Natural killer cell treated with Interleukin-12 subunit alpha and Interleukin-12 subunit beta and Interleukin-15 and Interleukin-18, amount 100 ng/mL, for 72 hours (primary cell): ENCODE measurements at regions not wholly inside any gene's neighbourhood (a gene's known extent, or its start where the extent isn't known, plus 50 kb on each side); places are given as distances from the start of the nearest gene placed in this dataset.

Source experiments
- ATAC-seq, 2 donors: fragments of 150-1000 bp; cut with Tn5 transposase in 1 of 2; sonication (Bioruptor Pico), chemical (Tn5 transposase) in 1 of 2; 2 replicates each; pipeline ENCODE4 v1.10.0; 2021
- DNase-seq: peaks from one replicate; pipeline ENCODE4 v3.0.0; 2022; ENCODE audit warnings: low spot score
- H3K27ac Mint-ChIP-seq, 2 donors: 1 replicate in 1 of 2; 2 replicates in 1 of 2; pipeline ENCODE4 v1.8.0; 2022; ENCODE audit warnings: mixed read lengths in 2 of 2, mild to moderate bottlenecking in 1 of 2, moderate library complexity in 1 of 2
- H3K27me3 Mint-ChIP-seq, 2 donors: 1 replicate in 1 of 2; 2 replicates in 1 of 2; pipeline ENCODE4 v1.8.0; 2022; ENCODE audit warnings: mixed read lengths in 2 of 2
- H3K36me3 Mint-ChIP-seq: one replicate; pipeline ENCODE4 v1.8.0; 2022; ENCODE audit warnings: mixed read lengths
- H3K4me1 Mint-ChIP-seq, 2 donors: 1 replicate in 1 of 2; 2 replicates in 1 of 2; pipeline ENCODE4 v1.8.0; 2022; ENCODE audit warnings: low read depth in 2 of 2, mixed read lengths in 2 of 2, mild to moderate bottlenecking in 1 of 2
- H3K4me3 Mint-ChIP-seq: one replicate; pipeline ENCODE4 v1.8.0; 2022; ENCODE audit warnings: mixed read lengths
- H3K9me3 Mint-ChIP-seq: 2 replicates; pipeline ENCODE4 v1.8.0; 2022; ENCODE audit warnings: mixed read lengths

DNA sequence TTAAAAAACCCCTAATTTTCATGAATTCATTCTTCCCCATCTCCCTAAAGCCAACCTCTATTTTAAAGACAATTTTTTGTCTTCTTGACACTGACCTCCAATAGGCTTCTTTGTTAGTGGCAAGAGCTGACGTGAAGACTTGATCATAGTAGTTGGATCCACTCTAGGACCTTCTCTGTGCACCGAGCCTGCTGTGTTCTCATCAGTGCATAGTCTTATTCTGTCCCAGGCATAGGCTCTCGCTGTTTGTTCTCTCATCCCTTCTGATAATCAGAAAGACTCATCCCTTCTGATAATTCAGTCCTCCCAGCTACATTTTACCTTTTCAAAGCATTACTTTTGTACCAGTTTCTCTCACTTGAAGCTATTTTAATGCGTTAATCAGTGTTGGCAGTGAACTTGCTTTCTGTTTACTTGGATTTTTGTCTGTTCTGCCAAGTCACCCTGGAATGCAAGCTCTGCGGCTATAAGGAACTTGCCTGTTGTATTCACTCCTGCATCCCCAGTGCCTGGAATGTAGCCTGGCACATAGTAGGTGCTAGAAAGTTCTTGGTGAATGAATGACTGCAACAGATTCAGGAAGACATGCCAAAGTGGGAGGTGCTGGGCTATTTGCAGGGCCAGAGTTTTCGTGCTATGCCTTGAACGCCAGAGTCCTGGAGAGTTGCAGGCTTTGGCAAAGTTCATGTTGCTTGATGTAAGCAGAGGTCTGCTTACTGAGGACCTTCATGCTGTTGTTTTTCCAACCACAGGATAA lies 147.6 kb upstream of the MPHOSPH6 start:
- Mint-ChIP-seq H3K4me1 (peaks cover 2 to 4% of the 10 kb centered on the region in 2 donors), H3K4me3 (no peak overlapping the region), H3K9me3 (peaks cover 2% of the 10 kb centered on the region), H3K27me3 (peaks cover 25 to 31% of the 10 kb centered on the region in 2 donors), H3K27ac (no peak overlapping the region), H3K36me3 (peaks cover 7% of the 10 kb centered on the region)
- ATAC-seq (no peak), DNase-seq (no peak)

DNA sequence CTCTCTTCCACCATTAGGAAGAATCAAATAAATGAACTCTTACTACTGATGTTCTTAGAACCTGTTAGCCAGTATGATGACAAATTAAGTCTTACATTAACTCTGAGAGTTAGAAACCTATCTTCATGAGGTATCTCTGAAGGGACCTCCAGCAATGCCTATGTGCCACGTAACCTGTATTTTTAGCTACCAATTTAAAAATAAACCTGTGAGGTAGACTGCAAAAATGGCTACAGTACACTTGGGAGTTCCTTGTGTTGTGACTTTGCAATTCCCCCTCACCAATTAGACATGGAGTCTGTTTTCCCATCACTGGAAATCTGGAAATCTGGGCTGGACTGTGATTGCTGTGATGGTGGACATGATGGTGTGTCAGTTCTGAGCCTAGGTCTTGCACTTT lies 143.7 kb upstream of the MPHOSPH6 start:
- peaks cover 2% of the 10 kb centered on the region for H3K9me3 Mint-ChIP-seq
- no peak overlapping the region for H3K4me3 Mint-ChIP-seq
- peaks cover 6% of the 10 kb centered on the region for H3K36me3 Mint-ChIP-seq
- peaks cover 0 to 12% of the 10 kb centered on the region in 2 donors for H3K27me3 Mint-ChIP-seq
- peaks cover 8 to 14% of the 10 kb centered on the region in 2 donors for H3K4me1 Mint-ChIP-seq
- ATAC-seq: no peak
- no peak overlapping the region for H3K27ac Mint-ChIP-seq
- DNase-seq: no peak

- ATAC-seq (no peak), DNase-seq (no peak)
- peaks cover 6% of the 10 kb centered on the region for H3K36me3 Mint-ChIP-seq
- peaks cover 8 to 14% of the 10 kb centered on the region in 2 donors for H3K4me1 Mint-ChIP-seq
- peak overlapping the region in 1 of 2 donors; percentile 40 for H3K27ac Mint-ChIP-seq
- H3K4me3 Mint-ChIP-seq: no peak overlapping the region
- peaks cover 2% of the 10 kb centered on the region for H3K9me3 Mint-ChIP-seq
- H3K27me3 Mint-ChIP-seq: peaks cover 0 to 2% of the 10 kb centered on the region in 2 donors
Measured at GRCh38 chr16:82311528-82311927, 141.5 kb upstream of the MPHOSPH6 start.

DNA sequence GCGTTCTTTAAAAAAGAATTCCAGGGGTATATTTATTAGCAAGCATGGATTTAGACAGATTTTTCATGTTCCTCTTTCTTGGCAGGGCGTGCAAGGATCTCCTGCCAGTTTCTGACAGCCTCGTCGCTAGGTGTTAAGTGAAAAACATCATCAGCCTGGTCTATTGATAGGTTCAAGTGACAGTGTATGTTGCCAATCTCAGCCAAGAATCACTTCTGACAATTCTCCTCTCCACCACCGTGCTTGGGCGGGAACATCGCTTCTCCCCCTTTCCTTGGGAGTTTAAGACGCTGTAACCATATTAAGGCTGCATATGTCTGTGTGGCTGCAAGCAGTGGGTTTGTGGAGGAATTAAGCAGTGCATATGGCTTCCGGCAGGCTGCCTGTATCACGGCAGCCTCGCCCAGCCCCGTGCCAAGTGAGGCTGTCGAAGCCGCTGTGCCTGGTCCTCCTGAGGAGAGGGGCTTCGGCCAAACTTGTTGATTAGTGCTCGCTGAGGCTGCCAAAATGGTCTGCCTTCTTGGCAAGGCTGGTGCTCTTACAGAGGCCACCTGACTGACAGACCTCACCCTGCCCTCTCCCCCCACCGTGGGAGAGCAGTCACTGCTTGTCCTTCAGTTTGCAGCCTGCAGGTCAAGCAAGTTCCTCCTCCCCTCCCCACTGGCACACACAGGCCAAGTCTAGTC lies 132.2 kb upstream of the MPHOSPH6 start:
- DNase-seq (no peak), ATAC-seq (no peak)
- Mint-ChIP-seq H3K36me3 (no peaks in the 10 kb centered on the region), H3K4me1 (no peaks in the 10 kb centered on the region), H3K27ac (no peak overlapping the region), H3K27me3 (peaks cover 9 to 11% of the 10 kb centered on the region in 2 donors), H3K4me3 (no peak overlapping the region), H3K9me3 (no peaks in the 10 kb centered on the region)

DNA sequence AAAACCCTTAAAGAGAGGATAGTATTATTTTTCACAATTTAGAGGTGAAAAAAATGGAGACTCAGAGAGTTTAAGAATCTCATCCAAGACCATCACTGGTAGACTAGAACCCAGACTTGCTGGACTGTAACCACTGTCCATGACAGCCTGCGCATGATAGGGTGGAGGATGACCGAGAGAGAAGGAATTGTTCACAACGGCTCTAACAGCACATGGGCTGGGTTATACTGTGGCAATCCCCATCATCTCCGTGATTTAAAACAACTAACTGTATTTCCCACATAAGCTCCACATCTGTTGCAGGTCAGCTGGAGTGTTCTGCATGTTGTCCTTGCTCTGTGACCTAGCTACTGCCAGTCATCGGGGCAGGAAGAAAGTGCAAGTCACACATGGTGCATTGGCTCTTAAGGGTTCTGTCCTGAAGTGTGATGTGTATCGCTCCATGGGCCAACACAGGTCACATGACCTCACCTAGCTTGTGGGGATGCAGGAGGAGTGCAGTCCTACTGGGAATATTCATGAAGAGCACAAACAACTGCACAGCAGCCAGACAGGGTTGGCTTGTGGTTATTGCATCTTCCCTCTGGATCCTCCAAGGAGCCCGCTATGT lies 131.2 kb upstream of the MPHOSPH6 start:
- Mint-ChIP-seq H3K36me3 (no peaks in the 10 kb centered on the region), H3K27me3 (peaks cover 9 to 11% of the 10 kb centered on the region in 2 donors), H3K9me3 (no peaks in the 10 kb centered on the region), H3K27ac (no peak overlapping the region), H3K4me3 (no peak overlapping the region), H3K4me1 (no peaks in the 10 kb centered on the region)
- ATAC-seq (peak; percentile 53 to 67), DNase-seq (no peak)

DNA sequence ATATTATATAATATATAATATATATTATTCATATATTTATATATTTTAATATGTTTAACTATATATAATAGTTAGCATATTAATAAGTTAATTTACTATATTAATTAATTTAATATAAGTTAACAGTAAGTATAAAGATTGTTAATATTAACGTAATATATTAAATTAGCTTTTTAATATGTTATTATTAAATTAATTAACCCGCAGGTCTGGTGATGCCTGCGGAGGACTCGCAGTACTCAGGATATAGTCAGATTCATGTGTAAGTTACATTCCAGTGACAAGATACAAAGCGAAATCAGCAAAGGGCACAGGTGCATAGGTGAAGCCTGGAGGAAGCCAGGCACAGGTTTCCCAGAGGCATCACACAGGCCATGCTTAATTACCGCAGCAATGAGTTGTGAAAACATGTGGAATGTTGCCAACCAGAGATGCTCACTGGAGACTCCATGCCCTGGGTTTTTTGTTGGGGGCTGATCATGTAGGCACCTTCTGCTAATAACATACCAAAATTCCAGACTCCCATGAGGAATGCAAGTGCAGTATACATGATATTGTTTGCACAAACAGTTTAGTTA lies 130.4 kb upstream of the MPHOSPH6 start:
- Mint-ChIP-seq H3K9me3 (no peaks in the 10 kb centered on the region), H3K4me1 (no peaks in the 10 kb centered on the region), H3K4me3 (no peak overlapping the region), H3K27ac (no peak overlapping the region), H3K27me3 (peaks cover 8 to 13% of the 10 kb centered on the region in 2 donors), H3K36me3 (no peaks in the 10 kb centered on the region)
- DNase-seq (no peak), ATAC-seq (no peak)

- H3K4me3 Mint-ChIP-seq: no peak overlapping the region
Measured at GRCh38 chr16:82298472-82298871, 128.4 kb upstream of the MPHOSPH6 start.

DNA sequence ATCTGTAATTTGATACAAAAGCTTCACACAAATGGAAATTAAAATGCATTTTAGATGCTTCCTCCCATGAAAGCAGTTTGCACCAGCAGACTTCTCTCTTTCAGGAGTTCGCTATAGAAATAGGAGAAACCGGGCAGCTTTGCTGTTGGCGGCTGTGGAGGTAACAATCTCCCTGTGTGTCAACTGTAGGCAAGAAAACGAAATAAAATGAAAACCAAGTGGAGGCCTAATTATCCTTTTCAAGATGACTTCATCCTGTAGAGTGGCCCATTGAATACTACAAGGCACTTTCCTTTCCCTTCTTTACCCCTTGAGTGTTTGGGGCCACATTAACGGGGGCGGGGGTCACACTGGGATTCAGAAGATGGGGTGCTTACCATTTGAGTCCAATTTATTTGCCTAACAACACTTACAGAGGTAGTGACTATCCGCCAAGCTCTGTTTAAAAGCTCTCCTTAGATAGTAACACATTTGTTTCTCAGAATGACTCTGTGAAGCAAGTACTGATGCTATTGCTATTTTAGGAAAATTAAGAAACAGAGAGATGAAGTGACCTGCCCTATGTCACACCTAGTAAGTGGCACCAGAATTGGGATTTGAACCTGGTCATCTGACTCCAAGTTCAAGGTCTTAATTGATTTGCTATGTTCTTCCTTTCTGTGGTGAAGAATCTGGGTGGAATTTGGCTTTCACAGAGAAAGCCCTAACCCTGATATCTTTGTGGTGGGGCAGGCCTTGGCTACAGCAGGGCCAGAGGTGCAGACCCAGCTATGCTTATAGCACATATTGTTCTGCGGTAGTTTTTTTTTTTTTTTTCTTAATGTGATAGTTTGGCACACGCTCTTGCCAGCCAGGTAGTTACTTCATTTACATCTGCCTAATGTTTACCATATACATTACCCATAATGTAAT lies 125.5 kb upstream of the MPHOSPH6 start:
- H3K4me3 Mint-ChIP-seq: no peak overlapping the region
- ATAC-seq (no peak), DNase-seq (no peak)
- peaks cover 17 to 27% of the 10 kb centered on the region in 2 donors for H3K27me3 Mint-ChIP-seq
- no peaks in the 10 kb centered on the region for H3K9me3 Mint-ChIP-seq
- H3K27ac Mint-ChIP-seq: no peak overlapping the region
- no peaks in the 10 kb centered on the region for H3K36me3 Mint-ChIP-seq
- peaks cover 0 to 5% of the 10 kb centered on the region in 2 donors for H3K4me1 Mint-ChIP-seq

More at GRCh38 chr16:82298472-82298871, 128.4 kb upstream of the MPHOSPH6 start:
- H3K27ac Mint-ChIP-seq: no peak overlapping the region
- H3K27me3 Mint-ChIP-seq: peaks cover 7 to 8% of the 10 kb centered on the region in 2 donors
- no peaks in the 10 kb centered on the region for H3K36me3 Mint-ChIP-seq
- peaks cover 0 to 5% of the 10 kb centered on the region in 2 donors for H3K4me1 Mint-ChIP-seq
- DNase-seq (no peak), ATAC-seq (peak; percentile 6 to 50)
- no peaks in the 10 kb centered on the region for H3K9me3 Mint-ChIP-seq

GRCh38 chr16:82293671-82294070 lies 123.6 kb upstream of the MPHOSPH6 start:
- H3K4me3 Mint-ChIP-seq: no peak overlapping the region
- no peaks in the 10 kb centered on the region for H3K9me3 Mint-ChIP-seq
- DNase-seq: no peak
- peaks cover 0 to 5% of the 10 kb centered on the region in 2 donors for H3K4me1 Mint-ChIP-seq
- no peak overlapping the region for H3K27ac Mint-ChIP-seq
- ATAC-seq: no peak
- H3K36me3 Mint-ChIP-seq: no peaks in the 10 kb centered on the region
- peaks cover 25 to 37% of the 10 kb centered on the region in 2 donors for H3K27me3 Mint-ChIP-seq

DNA sequence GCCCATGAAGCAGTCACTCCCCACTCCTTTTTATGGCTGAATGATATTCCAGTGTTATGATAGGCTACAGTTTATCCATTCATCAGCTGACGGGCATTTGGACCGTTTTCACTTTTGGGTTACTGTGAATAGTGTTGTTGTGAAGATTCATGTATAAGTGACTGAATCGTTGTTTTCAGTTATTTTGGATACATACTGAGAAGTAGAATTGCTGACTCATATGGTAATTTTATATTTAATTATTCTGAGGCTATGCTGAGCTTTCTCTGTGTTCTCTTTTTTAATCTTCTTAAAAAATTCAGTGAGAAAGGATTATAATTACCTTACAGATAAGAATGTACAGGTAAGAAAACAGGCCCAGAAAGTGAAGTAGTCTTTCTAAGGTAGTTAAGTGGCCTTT lies 117.9 kb upstream of the MPHOSPH6 start:
- peaks cover 21 to 41% of the 10 kb centered on the region in 2 donors for H3K27me3 Mint-ChIP-seq
- H3K36me3 Mint-ChIP-seq: no peaks in the 10 kb centered on the region
- ATAC-seq (no peak), DNase-seq (no peak)
- H3K4me1 Mint-ChIP-seq: no peaks in the 10 kb centered on the region
- H3K27ac Mint-ChIP-seq: no peak overlapping the region
- H3K9me3 Mint-ChIP-seq: no peaks in the 10 kb centered on the region
- H3K4me3 Mint-ChIP-seq: no peak overlapping the region

GRCh38 chr16:82282662-82283061 lies 112.6 kb upstream of the MPHOSPH6 start:
- H3K4me3 Mint-ChIP-seq: no peak overlapping the region
- H3K4me1 Mint-ChIP-seq: no peaks in the 10 kb centered on the region
- peaks cover 10 to 25% of the 10 kb centered on the region in 2 donors for H3K27me3 Mint-ChIP-seq
- ATAC-seq: no peak
- no peaks in the 10 kb centered on the region for H3K9me3 Mint-ChIP-seq
- no peak overlapping the region for H3K27ac Mint-ChIP-seq
- DNase-seq: no peak
- H3K36me3 Mint-ChIP-seq: no peaks in the 10 kb centered on the region

- no peak for DNase-seq
- no peak for ATAC-seq
- Mint-ChIP-seq H3K36me3 (no peaks in the 10 kb centered on the region), H3K4me1 (no peaks in the 10 kb centered on the region), H3K27ac (no peak overlapping the region), H3K27me3 (peaks cover 11 to 16% of the 10 kb centered on the region in 2 donors), H3K4me3 (no peak overlapping the region), H3K9me3 (no peaks in the 10 kb centered on the region)
Measured at GRCh38 chr16:82281544-82281943, 111.5 kb upstream of the MPHOSPH6 start.

DNA sequence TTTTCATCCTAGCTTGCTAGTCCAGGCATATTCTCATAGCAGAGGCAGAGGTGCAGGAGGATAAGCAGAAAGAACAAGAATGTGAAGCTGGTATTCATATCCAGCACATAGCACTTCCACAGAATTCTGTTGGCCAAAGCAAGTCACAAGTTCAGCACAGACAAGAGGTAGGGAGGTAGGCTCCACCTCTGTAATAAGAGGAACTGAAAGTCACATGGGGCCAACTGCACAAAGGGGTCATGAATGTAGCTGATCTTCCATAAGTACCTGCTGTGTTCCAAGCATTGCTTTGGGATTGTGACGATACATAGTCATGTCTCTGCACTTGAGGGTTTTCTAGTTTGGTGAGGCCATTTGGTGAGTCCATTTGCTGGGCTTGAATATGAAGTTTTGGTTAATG lies 110.8 kb upstream of the MPHOSPH6 start:
- Mint-ChIP-seq H3K4me3 (no peak overlapping the region), H3K27me3 (peaks cover 11 to 12% of the 10 kb centered on the region in 2 donors), H3K27ac (no peak overlapping the region), H3K36me3 (no peaks in the 10 kb centered on the region), H3K4me1 (no peaks in the 10 kb centered on the region), H3K9me3 (no peaks in the 10 kb centered on the region)
- DNase-seq: no peak
- ATAC-seq: no peak
